Right ventricle myocardium inferior (tissue), 1 donor: ENCODE measurements at regions not wholly inside any gene's neighbourhood (a gene's known extent, or its start where the extent isn't known, plus 50 kb on each side); places are given as distances from the start of the nearest gene placed in this dataset.
"Not testable (repeated sequence)": the region's sequence is repeated elsewhere in the genome, so short reads cannot be mapped to it uniquely, and the experiment has no call there.

Experiments used
- ATAC-seq: fragments of 200-7000 bp; cut with Tn5 transposase; one replicate; pipeline ENCODE4 v1.9.1; 2020; ENCODE audit warnings: mild to moderate bottlenecking, moderate library complexity
- DNase-seq: peaks from one replicate; pipeline ENCODE4 v3.0.0; 2021; ENCODE audit errors: missing footprints
- intact Hi-C: fragments of 100-400 bp; cut with DNase I; formaldehyde crosslinking; loops from one replicate; pipeline ENCODE4 v1.11.0; 2022
- donor health status: DM: no; HTN: yes; CAD: no; lungs with severe emphysema.

DNA sequence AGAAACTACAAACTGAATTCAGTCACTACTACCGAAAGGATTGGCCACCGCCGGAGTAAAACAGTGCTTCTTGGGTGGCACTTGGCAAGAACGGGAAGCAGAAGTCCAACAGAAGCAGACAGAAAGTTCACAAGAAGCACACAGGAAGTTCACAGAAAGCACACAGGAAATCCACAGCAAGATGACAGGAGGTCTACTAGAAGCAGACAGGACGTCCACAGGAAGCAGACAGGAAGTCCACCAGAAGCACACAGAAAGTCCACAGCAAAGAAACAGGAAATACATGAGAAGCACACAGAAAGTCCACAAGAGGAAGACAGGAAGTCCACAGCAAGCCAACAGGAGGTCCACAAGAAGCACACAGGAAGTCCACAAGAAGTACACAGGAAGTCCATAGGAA, 399.2 kb upstream of the AUTS2 start:
- ATAC-seq: no peak
- intact Hi-C loops: no loop called here
- DNase-seq: no peak

GRCh38 chr7:69199661-69200060, 398.6 kb upstream of the AUTS2 start:
- intact Hi-C loops: no loop called here
- no peak for DNase-seq
- ATAC-seq: no peak

DNA sequence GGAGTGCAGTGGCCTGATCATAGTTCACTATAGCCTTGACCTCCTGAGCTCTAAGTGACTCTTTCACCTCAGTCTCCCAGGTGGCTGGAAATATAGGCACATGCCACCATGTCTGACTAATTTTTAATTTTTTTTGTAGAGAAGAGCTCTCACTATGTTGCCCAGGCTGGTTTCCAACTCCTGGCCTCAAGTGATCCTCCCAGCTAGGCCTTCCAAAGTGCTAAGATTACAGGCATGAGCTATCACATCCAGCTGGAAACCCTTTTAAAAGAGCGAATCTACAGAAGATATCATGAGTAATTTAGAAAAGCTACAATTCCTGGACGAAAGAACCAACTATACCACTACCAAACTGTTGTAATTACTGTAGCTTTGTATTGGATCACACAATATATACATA, 394.4 kb upstream of the AUTS2 start:
- ATAC-seq (no peak), DNase-seq (no peak)
- intact Hi-C loops: no loop called here

- intact Hi-C loops: no loop called here
- DNase-seq: no peak
- no peak for ATAC-seq
Measured at GRCh38 chr7:69204943-69205342, 393.3 kb upstream of the AUTS2 start.

- intact Hi-C loops: no loop called here
- ATAC-seq (no peak), DNase-seq (no peak)
Measured at GRCh38 chr7:69205581-69205980, 392.7 kb upstream of the AUTS2 start.

- intact Hi-C loops: no loop called here
- no peak for DNase-seq
- no peak for ATAC-seq
Measured at GRCh38 chr7:69208276-69208675, 390.0 kb upstream of the AUTS2 start.

GRCh38 chr7:69208848-69209247, 389.4 kb upstream of the AUTS2 start:
- ATAC-seq (no peak), DNase-seq (no peak)

DNA sequence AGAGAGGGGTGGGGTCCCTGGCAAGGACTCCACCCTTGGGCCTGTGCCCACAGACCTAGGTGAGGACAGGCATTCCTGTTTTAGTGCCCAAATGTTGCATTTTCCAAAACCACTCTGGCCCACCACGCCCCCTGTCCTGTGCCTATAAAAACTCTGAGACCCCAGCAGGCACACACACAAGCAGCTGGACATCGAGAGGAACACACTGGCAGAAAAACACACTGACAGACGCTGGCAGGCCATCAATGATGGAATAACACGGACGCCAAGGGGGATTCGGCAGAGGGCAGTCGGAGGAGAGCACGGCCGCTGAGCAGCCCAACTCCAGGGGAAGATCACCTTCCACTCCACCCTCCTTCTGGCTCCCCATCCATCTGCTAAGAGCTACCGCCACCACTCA, 386.9 kb upstream of the AUTS2 start:
- ATAC-seq: no peak
- no peak for DNase-seq
- intact Hi-C loops: no loop called here

More at GRCh38 chr7:69208848-69209247, 389.4 kb upstream of the AUTS2 start:
- intact Hi-C loops: no loop called here

- ATAC-seq (no peak), DNase-seq (no peak)
- intact Hi-C loops: no loop called here
Measured at GRCh38 chr7:69211739-69212138, 386.5 kb upstream of the AUTS2 start.

GRCh38 chr7:69213878-69214277, 384.4 kb upstream of the AUTS2 start:
- no peak for DNase-seq
- no peak for ATAC-seq

DNA sequence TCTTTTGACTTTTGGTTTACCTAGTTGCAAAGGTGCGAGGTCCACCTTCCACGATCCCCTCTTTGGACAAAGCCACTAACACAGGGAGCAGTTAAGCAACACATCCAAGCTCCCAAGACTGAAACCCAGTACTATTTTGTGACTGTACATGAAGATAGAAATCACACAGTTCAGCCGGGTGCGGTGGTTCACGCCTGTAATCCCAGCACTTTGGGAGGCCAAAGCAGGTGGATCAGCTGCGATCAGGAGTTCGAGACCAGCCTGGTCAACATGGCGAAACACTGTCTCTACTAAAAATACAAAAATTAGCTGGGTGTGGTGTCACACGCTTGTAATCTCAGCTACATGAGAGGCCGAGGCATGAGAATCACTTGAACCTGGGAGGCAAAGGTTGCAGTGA, 382.8 kb upstream of the AUTS2 start:
- intact Hi-C loops, ATAC-seq: not testable (repeated sequence)

More at GRCh38 chr7:69213878-69214277, 384.4 kb upstream of the AUTS2 start:
- intact Hi-C loops: no loop called here

DNA sequence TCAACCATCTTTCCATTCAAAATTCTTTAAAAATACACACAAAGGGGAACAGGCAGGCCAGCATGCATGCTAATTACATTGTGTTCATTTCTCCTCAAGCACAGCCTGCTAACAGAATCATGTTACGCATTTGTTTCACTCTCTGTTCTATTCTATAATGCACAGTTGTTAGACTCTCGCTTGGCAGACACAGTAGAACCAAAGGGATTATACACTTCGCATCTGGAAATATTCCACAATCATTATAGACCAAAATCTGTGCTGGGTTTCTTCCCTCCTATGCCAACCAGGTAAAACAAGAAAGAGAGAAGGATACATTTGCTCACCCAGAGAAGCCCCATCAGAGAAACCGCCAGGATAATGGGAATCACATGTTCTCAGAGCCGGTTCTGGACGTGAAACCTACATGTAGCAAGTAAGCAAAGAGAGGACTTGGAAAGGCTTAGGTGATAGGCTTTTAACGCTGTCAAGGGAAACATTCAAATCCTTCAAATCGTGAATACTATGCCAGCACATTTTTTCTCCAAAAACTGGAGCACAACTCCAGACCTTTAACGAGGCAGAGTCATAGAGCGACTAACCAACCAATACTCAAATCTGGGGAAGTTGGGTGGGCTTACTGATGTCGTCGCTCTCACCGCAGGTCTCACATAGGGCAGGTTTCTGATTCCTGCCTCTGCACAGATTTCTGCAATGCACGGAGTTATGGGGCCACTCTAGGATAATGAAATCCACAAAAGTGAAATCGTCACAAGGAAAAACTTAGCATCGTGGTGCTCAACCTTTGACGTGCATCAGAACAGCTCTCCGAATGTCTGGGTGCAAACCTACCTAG, 380.5 kb upstream of the AUTS2 start:
- intact Hi-C loops: no loop called here
- ATAC-seq: no peak

More for the DNA sequence above, 382.8 kb upstream of the AUTS2 start:
- not testable (repeated sequence) for DNase-seq

DNA sequence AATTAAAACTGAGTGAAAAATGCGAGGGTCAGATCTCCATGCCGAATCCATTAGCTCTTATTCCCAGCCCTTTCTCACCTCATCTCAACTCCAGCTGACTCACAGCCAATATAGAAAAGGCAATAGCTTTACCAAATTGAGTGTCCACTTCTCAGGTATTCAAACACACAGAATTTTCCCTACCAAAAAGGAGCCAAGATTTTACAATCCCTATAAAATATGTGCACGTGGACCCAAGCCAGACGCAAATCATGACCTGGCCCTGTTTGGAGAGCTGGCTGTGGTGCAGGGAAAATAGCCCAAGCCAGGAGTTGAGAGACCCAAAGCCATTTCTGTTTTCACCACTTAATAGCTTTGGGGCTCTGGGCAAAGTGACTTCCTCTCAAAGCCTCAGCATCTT, 379.7 kb upstream of the AUTS2 start:
- DNase-seq (no peak), ATAC-seq (no peak)
- intact Hi-C loops: no loop called here

More for the DNA sequence above, 380.5 kb upstream of the AUTS2 start:
- no peak for DNase-seq

DNA sequence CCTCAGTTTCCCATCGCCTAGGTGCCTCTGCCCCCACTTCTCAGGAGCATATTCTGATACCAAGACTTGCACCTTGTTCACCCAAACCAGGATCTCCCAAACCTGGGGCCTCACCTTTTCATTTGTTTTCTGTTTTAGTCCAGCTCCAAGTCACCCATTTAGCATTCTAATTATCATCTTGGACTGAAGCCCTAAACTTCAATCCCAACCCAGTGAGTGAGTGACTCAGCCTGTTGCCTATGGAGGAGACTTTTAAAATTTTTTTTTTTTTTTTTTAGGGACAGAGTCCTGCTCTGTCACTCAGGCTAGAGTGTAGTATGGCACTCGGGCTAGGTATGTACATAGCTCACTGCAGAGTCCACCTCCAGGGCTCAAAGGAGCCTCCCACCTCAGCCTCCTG, 378.9 kb upstream of the AUTS2 start:
- intact Hi-C loops: no loop called here
- DNase-seq (no peak), ATAC-seq (no peak)

GRCh38 chr7:69225259-69225943, 372.9 kb upstream of the AUTS2 start:
- no peak for ATAC-seq
- intact Hi-C loops: no loop called here

GRCh38 chr7:69228212-69228811, 370.0 kb upstream of the AUTS2 start:
- ATAC-seq (no peak), DNase-seq (no peak)

More at GRCh38 chr7:69225259-69225943, 372.9 kb upstream of the AUTS2 start:
- no peak for DNase-seq

GRCh38 chr7:69232445-69233376, 365.6 kb upstream of the AUTS2 start:
- DNase-seq (no peak), ATAC-seq (no peak)
- intact Hi-C loops: no loop called here

More at GRCh38 chr7:69228212-69228811, 370.0 kb upstream of the AUTS2 start:
- intact Hi-C loops: no loop called here

- intact Hi-C loops: no loop called here
- ATAC-seq (no peak), DNase-seq (no peak)
Measured at GRCh38 chr7:69237541-69237940, 360.7 kb upstream of the AUTS2 start.

DNA sequence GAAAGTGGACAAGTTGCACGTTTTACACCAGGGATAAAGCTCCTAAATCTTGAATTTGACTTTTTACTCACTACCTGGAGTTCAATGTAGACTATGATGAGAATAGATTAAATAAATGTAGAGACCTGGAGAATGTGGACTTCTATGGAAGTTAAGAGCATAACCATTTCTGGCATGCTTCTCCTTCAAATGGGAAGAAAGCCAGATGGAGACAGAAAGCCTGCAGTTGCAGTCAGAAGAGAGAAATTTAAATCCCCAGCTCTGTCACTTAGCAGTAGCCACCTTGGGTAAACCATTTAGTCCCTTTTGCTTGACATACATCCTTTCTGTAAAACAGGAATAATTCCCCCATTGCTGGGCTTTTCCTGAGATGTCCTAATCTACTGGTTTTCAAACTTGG, 355.3 kb upstream of the AUTS2 start:
- DNase-seq: no peak
- ATAC-seq: no peak
- intact Hi-C loops: no loop called here
